A673 (cell line): ENCODE measurements at regions not wholly inside any gene's neighbourhood (a gene's known extent, or its start where the extent isn't known, plus 50 kb on each side); places are given as distances from the start of the nearest gene placed in this dataset.

Experiments used
- BruUV-seq: library from RNA; stranded (reverse); fragments of 400-500 nt; replicated peaks from 2 replicates; lab custom pipeline; 2021; lab: Mats Ljungman, UMichigan
- CTCF ChIA-PET: fragments of 300-600 bp; sonication (Branson Sonifier 250); formaldehyde crosslinking; loops from one replicate; lab custom pipeline; 2022; ENCODE audit warnings: antibody characterized with exemption; lab: Charles Lee
- POLR2A ChIA-PET: fragments of 300-600 bp; sonication (Branson Sonifier 250); formaldehyde crosslinking; loops from one replicate; lab custom pipeline; 2022; ENCODE audit warnings: antibody characterized with exemption; ENCODE audit not compliant: low non-redundant PET; lab: Charles Lee
- DNase-seq: peaks from one replicate; pipeline ENCODE4 v3.0.0-alpha.2; 2015; ENCODE audit warnings: low spot score
- H3K27ac ChIP-seq: fragments of 200-600 bp; sonication (generic); 2 replicates; pipeline ENCODE4 v1.5.1; 2016; ENCODE audit warnings: mixed run types, low read depth, mild to moderate bottlenecking, mixed read lengths, antibody characterized with exemption, low read length; ENCODE audit not compliant: poor library complexity, severe bottlenecking
- H3K27me3 ChIP-seq: fragments of 200-600 bp; sonication (generic); replicated peaks from 2 replicates; pipeline ENCODE4 v1.6.1; 2017; ENCODE audit warnings: mixed run types, low read depth, mild to moderate bottlenecking, mixed read lengths, antibody characterized with exemption, low read length; ENCODE audit not compliant: insufficient read depth, poor library complexity
- H3K36me3 ChIP-seq: fragments of 200-600 bp; sonication (generic); 2 replicates; pipeline ENCODE4 v1.6.1; 2016; ENCODE audit warnings: mixed run types, mild to moderate bottlenecking, mixed read lengths, antibody characterized with exemption, low read length; ENCODE audit not compliant: insufficient read depth, poor library complexity, severe bottlenecking
- H3K4me1 ChIP-seq: fragments of 200-600 bp; sonication (generic); 2 replicates; pipeline ENCODE4 v1.6.1; 2017; ENCODE audit warnings: mixed run types, mild to moderate bottlenecking, mixed read lengths, antibody characterized with exemption, low read length; ENCODE audit not compliant: insufficient read depth, poor library complexity, severe bottlenecking
- H3K4me3 ChIP-seq: fragments of 200-600 bp; sonication (generic); 2 replicates; pipeline ENCODE4 v1.5.1; 2016; ENCODE audit warnings: low read depth, mixed run types, mild to moderate bottlenecking, mixed read lengths, low read length; ENCODE audit not compliant: poor library complexity, severe bottlenecking
- H3K9me3 ChIP-seq: fragments of 200-600 bp; sonication (generic); 2 replicates; pipeline ENCODE4 v1.6.1; 2016; ENCODE audit warnings: mixed run types, low read depth, mild to moderate bottlenecking, mixed read lengths, antibody characterized with exemption, low read length; ENCODE audit not compliant: poor library complexity, severe bottlenecking
- CTCF ChIP-seq: fragments of 300-800, 200-600 bp; sonication (generic); conservative IDR thresholded peaks from 2 replicates; pipeline ENCODE4 v1.5.1; 2017; ENCODE audit warnings: low read depth, mild to moderate bottlenecking, antibody characterized with exemption, low read length, moderate library complexity, mixed read lengths
- EZH2 ChIP-seq: fragments of 200-600 bp; sonication (generic); IDR thresholded peaks from 2 replicates; pipeline ENCODE4 v1.6.1; 2017; ENCODE audit warnings: borderline replicate concordance, low read depth, mild to moderate bottlenecking, mixed read lengths, antibody characterized with exemption, low read length; ENCODE audit not compliant: poor library complexity, severe bottlenecking
- intact Hi-C: fragments of 100-400 bp; cut with micrococcal nuclease; formaldehyde crosslinking; loops from one replicate; pipeline ENCODE4 v1.10.0; 2022; ENCODE audit not compliant: unreplicated experiment

GRCh38 chr20:6863798-6864201 is 96.3 kb downstream of the BMP2 start:
- Histone ChIP-seq H3K27ac (no peak overlapping the region), H3K4me1 (no peaks in the 10 kb centered on the region), H3K36me3 (no peaks in the 10 kb centered on the region), H3K27me3 (peaks cover 7% of the 10 kb centered on the region), H3K9me3 (no peaks in the 10 kb centered on the region), H3K4me3 (no peak overlapping the region)
- intact Hi-C loops = no loop called here
- BruUV-seq = no TSS peak
- TF ChIP-seq EZH2 (no peak), CTCF (no peak)
- no peak for DNase-seq
- ChIA-PET CTCF (no interaction called here), POLR2A (no interaction called here)

- H3K36me3 ChIP-seq = no peaks in the 10 kb centered on the region
- no peak overlapping the region for H3K27ac ChIP-seq
- no peaks in the 10 kb centered on the region for H3K9me3 ChIP-seq
- intact Hi-C loops = no loop called here
- ChIA-PET POLR2A (no interaction called here), CTCF (no interaction called here)
- TF ChIP-seq CTCF (no peak), EZH2 (no peak)
- H3K27me3 ChIP-seq = peaks cover 7% of the 10 kb centered on the region
- H3K4me3 ChIP-seq = no peak overlapping the region
- H3K4me1 ChIP-seq = no peaks in the 10 kb centered on the region
- no peak for DNase-seq
- no TSS peak for BruUV-seq
Measured at GRCh38 chr20:6864740-6865139, 97.3 kb downstream of the BMP2 start.

- TF ChIP-seq CTCF (no peak), EZH2 (no peak)
- no peak for DNase-seq
- intact Hi-C loops = no loop called here
- ChIA-PET CTCF (no interaction called here), POLR2A (no interaction called here)
- peaks cover 7% of the 10 kb centered on the region for H3K27me3 ChIP-seq
- no peak overlapping the region for H3K27ac ChIP-seq
- H3K9me3 ChIP-seq = no peaks in the 10 kb centered on the region
- no TSS peak for BruUV-seq
- no peaks in the 10 kb centered on the region for H3K36me3 ChIP-seq
- no peaks in the 10 kb centered on the region for H3K4me1 ChIP-seq
- no peak overlapping the region for H3K4me3 ChIP-seq
Measured at GRCh38 chr20:6866741-6867140, 99.3 kb downstream of the BMP2 start.
